Tibial nerve (tissue), 4 donors: ENCODE measurements at regions not wholly inside any gene's neighbourhood (a gene's known extent, or its start where the extent isn't known, plus 50 kb on each side); places are given as distances from the start of the nearest gene placed in this dataset.

ENCODE experiments used
- EP300 ChIP-seq, 2 donors: sonication (generic); formaldehyde crosslinking; IDR thresholded peaks; one replicate each; pipeline ENCODE4 v1.6.1; 2017; ENCODE audit warnings: antibody characterized with exemption in 2 of 2, mild to moderate bottlenecking in 1 of 2
- POLR2A ChIP-seq, 2 donors: fragments of 450-650 bp; IDR thresholded peaks; one replicate each; pipeline ENCODE4 v1.6.1; 2017; ENCODE audit warnings: antibody characterized with exemption in 2 of 2, mild to moderate bottlenecking in 2 of 2, moderate library complexity in 2 of 2
- TF ChIP-seq, protein P1 (sequence below), 5 experiments: fragments of 200-600 bp in 3 of 5; fragments of 450-650 bp in 2 of 5; sonication (generic) in 3 of 5; IDR thresholded peaks; one replicate each; pipeline ENCODE4 v1.5.1; 2016 to 2019; ENCODE audit warnings: antibody characterized with exemption in 5 of 5, mild to moderate bottlenecking in 3 of 5, moderate library complexity in 2 of 5

DNA sequence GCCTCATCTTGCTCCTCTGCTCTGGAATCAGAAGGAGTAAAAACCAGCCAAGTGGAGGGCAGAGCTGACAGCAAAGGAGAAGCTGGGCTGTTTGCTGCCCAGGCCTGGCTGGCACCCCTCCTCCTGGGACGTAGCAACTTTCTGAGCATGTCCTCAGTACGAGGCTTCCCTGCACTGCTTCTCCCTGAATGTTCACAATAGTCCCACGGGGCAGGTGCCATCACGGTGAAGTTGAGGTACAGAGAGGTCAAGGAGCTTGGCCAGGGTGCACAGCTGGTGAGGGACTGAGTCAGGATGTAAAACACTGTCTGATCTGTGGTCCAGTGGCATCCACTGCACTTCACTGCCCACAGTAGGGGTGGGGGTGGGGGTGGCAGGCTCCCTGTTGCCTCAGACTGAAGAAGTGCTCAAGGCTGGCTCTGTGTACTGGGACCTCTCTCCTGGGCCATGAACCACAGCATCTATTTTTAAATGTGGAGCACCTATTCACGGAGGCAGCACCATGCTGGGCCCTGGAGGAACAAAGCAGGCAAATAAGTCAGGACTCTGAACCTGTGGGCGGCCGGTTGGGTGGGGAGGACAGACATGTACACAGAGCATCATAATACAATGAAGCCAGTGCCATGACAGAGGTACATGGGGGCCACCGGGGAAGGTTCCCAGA lies 369.5 kb downstream of the SEC14L1 start:
- TF ChIP-seq, protein P1, sequence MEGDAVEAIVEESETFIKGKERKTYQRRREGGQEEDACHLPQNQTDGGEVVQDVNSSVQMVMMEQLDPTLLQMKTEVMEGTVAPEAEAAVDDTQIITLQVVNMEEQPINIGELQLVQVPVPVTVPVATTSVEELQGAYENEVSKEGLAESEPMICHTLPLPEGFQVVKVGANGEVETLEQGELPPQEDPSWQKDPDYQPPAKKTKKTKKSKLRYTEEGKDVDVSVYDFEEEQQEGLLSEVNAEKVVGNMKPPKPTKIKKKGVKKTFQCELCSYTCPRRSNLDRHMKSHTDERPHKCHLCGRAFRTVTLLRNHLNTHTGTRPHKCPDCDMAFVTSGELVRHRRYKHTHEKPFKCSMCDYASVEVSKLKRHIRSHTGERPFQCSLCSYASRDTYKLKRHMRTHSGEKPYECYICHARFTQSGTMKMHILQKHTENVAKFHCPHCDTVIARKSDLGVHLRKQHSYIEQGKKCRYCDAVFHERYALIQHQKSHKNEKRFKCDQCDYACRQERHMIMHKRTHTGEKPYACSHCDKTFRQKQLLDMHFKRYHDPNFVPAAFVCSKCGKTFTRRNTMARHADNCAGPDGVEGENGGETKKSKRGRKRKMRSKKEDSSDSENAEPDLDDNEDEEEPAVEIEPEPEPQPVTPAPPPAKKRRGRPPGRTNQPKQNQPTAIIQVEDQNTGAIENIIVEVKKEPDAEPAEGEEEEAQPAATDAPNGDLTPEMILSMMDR (IDR thresholded peaks at IDR 0.05), result no peak
- TF ChIP-seq POLR2A (IDR thresholded peaks at IDR 0.05) (no peak), EP300 (IDR thresholded peaks at IDR 0.05) (no peak)
